AG09309 (cell line): ENCODE measurements at regions not wholly inside any gene's neighbourhood (a gene's known extent, or its start where the extent isn't known, plus 50 kb on each side); places are given as distances from the start of the nearest gene placed in this dataset.

ENCODE experiments used
- DNase-seq: peaks from one replicate; pipeline ENCODE4 v3.0.0-alpha.2; 2010; ENCODE audit warnings: low read depth
- H3K4me3 ChIP-seq: 2 replicates; pipeline ENCODE4 v1.5.1; 2011; ENCODE audit warnings: mild to moderate bottlenecking, low read depth, low read length, moderate library complexity; ENCODE audit not compliant: control insufficient read depth
- CTCF ChIP-seq: IDR thresholded peaks from 2 replicates; pipeline ENCODE4 v1.5.1; 2011; ENCODE audit warnings: mild to moderate bottlenecking, low read depth, low read length, inconsistent platforms; ENCODE audit not compliant: insufficient read depth, control insufficient read depth; ENCODE audit errors: missing control alignments

- no peak overlapping the region for H3K4me3 ChIP-seq
- TF ChIP-seq CTCF = no peak
- DNase-seq = no peak
These were observed 757.1 kb upstream of the ADGRL3 start for GRCh38 chr4:60443068-60443467.

- DNase-seq = no peak
- no peak for TF ChIP-seq CTCF
- no peak overlapping the region for H3K4me3 ChIP-seq
These were observed 756.3 kb upstream of the ADGRL3 start for GRCh38 chr4:60443796-60444195.

GRCh38 chr4:60450054-60450453 lies 750.1 kb upstream of the ADGRL3 start:
- no peak for DNase-seq
- no peak for TF ChIP-seq CTCF
- no peak overlapping the region for H3K4me3 ChIP-seq

- H3K4me3 ChIP-seq = no peak overlapping the region
- DNase-seq = no peak
- TF ChIP-seq CTCF = no peak
These were observed 747.9 kb upstream of the ADGRL3 start for GRCh38 chr4:60452266-60452665.

- DNase-seq = no peak
- no peak for TF ChIP-seq CTCF
- no peak overlapping the region for H3K4me3 ChIP-seq
These were observed 744.7 kb upstream of the ADGRL3 start for GRCh38 chr4:60455380-60455779.

- DNase-seq = no peak
These were observed 738.6 kb upstream of the ADGRL3 start for GRCh38 chr4:60461551-60461950.

More at GRCh38 chr4:60461551-60461950, 738.6 kb upstream of the ADGRL3 start:
- no peak for TF ChIP-seq CTCF
- H3K4me3 ChIP-seq = no peak overlapping the region
